Stimulated activated naive CD8-positive, alpha-beta T cell treated with anti-CD3 and anti-CD28 coated beads, Interleukin-15, Interleukin-2, amounts not matched to agents 100 ng/mL and 50 ng/mL, for 24 hours (primary cell): ENCODE measurements at regions not wholly inside any gene's neighbourhood (a gene's known extent, or its start where the extent isn't known, plus 50 kb on each side); places are given as distances from the start of the nearest gene placed in this dataset.
"Not testable (repeated sequence)": the region's sequence is repeated elsewhere in the genome, so short reads cannot be mapped to it uniquely, and the experiment has no call there.

Source experiments
- H3K27ac Mint-ChIP-seq: one replicate; pipeline ENCODE4 v1.8.0; 2021; ENCODE audit warnings: mild to moderate bottlenecking, mixed read lengths
- H3K27me3 Mint-ChIP-seq: one replicate; pipeline ENCODE4 v1.8.0; 2021; ENCODE audit warnings: mixed read lengths
- H3K36me3 Mint-ChIP-seq: one replicate; pipeline ENCODE4 v1.8.0; 2021; ENCODE audit warnings: low read depth, mixed read lengths
- H3K4me1 Mint-ChIP-seq: one replicate; pipeline ENCODE4 v1.8.0; 2021; ENCODE audit warnings: low read depth, mixed read lengths
- H3K4me3 Mint-ChIP-seq: one replicate; pipeline ENCODE4 v1.8.0; 2021; ENCODE audit warnings: mild to moderate bottlenecking, mixed read lengths
- H3K9me3 Mint-ChIP-seq: one replicate; pipeline ENCODE4 v1.8.0; 2021; ENCODE audit warnings: mixed read lengths

- no peak overlapping the region for H3K4me3 Mint-ChIP-seq
- peaks cover 17% of the 10 kb centered on the region for H3K27me3 Mint-ChIP-seq
- H3K9me3 Mint-ChIP-seq = no peaks in the 10 kb centered on the region
- H3K27ac Mint-ChIP-seq = no peak overlapping the region
- no peaks in the 10 kb centered on the region for H3K4me1 Mint-ChIP-seq
- no peaks in the 10 kb centered on the region for H3K36me3 Mint-ChIP-seq
These were observed 184.5 kb upstream of the KAZN start for GRCh38 chr1:14413819-14414490.

- Mint-ChIP-seq H3K27me3 (peaks cover 7% of the 10 kb centered on the region), H3K36me3 (no peaks in the 10 kb centered on the region), H3K9me3 (no peaks in the 10 kb centered on the region), H3K4me3 (no peak overlapping the region), H3K4me1 (no peaks in the 10 kb centered on the region), H3K27ac (no peak overlapping the region)
These were observed 183.1 kb upstream of the KAZN start for GRCh38 chr1:14415396-14415795.

GRCh38 chr1:14419778-14420218 is 178.7 kb upstream of the KAZN start:
- H3K9me3 Mint-ChIP-seq, H3K4me3 Mint-ChIP-seq, H3K27ac Mint-ChIP-seq: not testable (repeated sequence)

GRCh38 chr1:14420686-14421085 is 177.8 kb upstream of the KAZN start:
- Mint-ChIP-seq H3K9me3 (no peaks in the 10 kb centered on the region), H3K27ac (no peak overlapping the region), H3K4me1 (no peaks in the 10 kb centered on the region), H3K36me3 (no peaks in the 10 kb centered on the region), H3K27me3 (no peaks in the 10 kb centered on the region), H3K4me3 (no peak overlapping the region)

More at GRCh38 chr1:14419778-14420218, 178.7 kb upstream of the KAZN start:
- H3K27me3 Mint-ChIP-seq, H3K4me1 Mint-ChIP-seq, H3K36me3 Mint-ChIP-seq: not testable (repeated sequence)

- Mint-ChIP-seq H3K4me1 (no peaks in the 10 kb centered on the region), H3K27ac (no peak overlapping the region), H3K27me3 (no peaks in the 10 kb centered on the region), H3K9me3 (no peaks in the 10 kb centered on the region), H3K36me3 (no peaks in the 10 kb centered on the region), H3K4me3 (no peak overlapping the region)
These were observed 177.0 kb upstream of the KAZN start for GRCh38 chr1:14421295-14421976.

GRCh38 chr1:14421977-14422609 is 176.4 kb upstream of the KAZN start:
- H3K27ac Mint-ChIP-seq = no peak overlapping the region
- no peaks in the 10 kb centered on the region for H3K36me3 Mint-ChIP-seq
- no peaks in the 10 kb centered on the region for H3K9me3 Mint-ChIP-seq
- no peaks in the 10 kb centered on the region for H3K4me1 Mint-ChIP-seq
- no peaks in the 10 kb centered on the region for H3K27me3 Mint-ChIP-seq
- H3K4me3 Mint-ChIP-seq = no peak overlapping the region

GRCh38 chr1:14424325-14425002 is 174.0 kb upstream of the KAZN start:
- H3K4me3 Mint-ChIP-seq = no peak overlapping the region
- no peaks in the 10 kb centered on the region for H3K9me3 Mint-ChIP-seq
- no peak overlapping the region for H3K27ac Mint-ChIP-seq
- no peaks in the 10 kb centered on the region for H3K4me1 Mint-ChIP-seq
- no peaks in the 10 kb centered on the region for H3K27me3 Mint-ChIP-seq
- no peaks in the 10 kb centered on the region for H3K36me3 Mint-ChIP-seq

- Mint-ChIP-seq H3K27ac (no peak overlapping the region), H3K9me3 (no peaks in the 10 kb centered on the region), H3K36me3 (no peaks in the 10 kb centered on the region), H3K27me3 (no peaks in the 10 kb centered on the region), H3K4me1 (no peaks in the 10 kb centered on the region), H3K4me3 (no peak overlapping the region)
These were observed 171.6 kb upstream of the KAZN start for GRCh38 chr1:14426854-14427253.

- Mint-ChIP-seq H3K4me3 (no peak overlapping the region), H3K27ac (no peak overlapping the region), H3K36me3 (no peaks in the 10 kb centered on the region), H3K27me3 (peaks cover 7% of the 10 kb centered on the region), H3K4me1 (no peaks in the 10 kb centered on the region), H3K9me3 (no peaks in the 10 kb centered on the region)
These were observed 168.9 kb upstream of the KAZN start for GRCh38 chr1:14429577-14429976.

- H3K27ac Mint-ChIP-seq, H3K9me3 Mint-ChIP-seq, H3K27me3 Mint-ChIP-seq, H3K4me1 Mint-ChIP-seq, H3K4me3 Mint-ChIP-seq, H3K36me3 Mint-ChIP-seq: not testable (repeated sequence)
These were observed 165.8 kb upstream of the KAZN start for GRCh38 chr1:14432728-14433127.

GRCh38 chr1:14435368-14436023 is 163.0 kb upstream of the KAZN start:
- Mint-ChIP-seq H3K9me3 (no peaks in the 10 kb centered on the region), H3K27ac (no peak overlapping the region), H3K36me3 (no peaks in the 10 kb centered on the region), H3K4me1 (no peaks in the 10 kb centered on the region), H3K27me3 (peaks cover 7% of the 10 kb centered on the region), H3K4me3 (no peak overlapping the region)

- H3K4me1 Mint-ChIP-seq = no peaks in the 10 kb centered on the region
- H3K9me3 Mint-ChIP-seq = no peaks in the 10 kb centered on the region
- H3K4me3 Mint-ChIP-seq = no peak overlapping the region
- H3K36me3 Mint-ChIP-seq = no peaks in the 10 kb centered on the region
- H3K27ac Mint-ChIP-seq = no peak overlapping the region
- H3K27me3 Mint-ChIP-seq = peaks cover 7% of the 10 kb centered on the region
These were observed 161.0 kb upstream of the KAZN start for GRCh38 chr1:14437417-14437918.

GRCh38 chr1:14438127-14438769 is 160.2 kb upstream of the KAZN start:
- H3K9me3 Mint-ChIP-seq = no peaks in the 10 kb centered on the region
- no peaks in the 10 kb centered on the region for H3K4me1 Mint-ChIP-seq
- H3K4me3 Mint-ChIP-seq = no peak overlapping the region
- no peaks in the 10 kb centered on the region for H3K36me3 Mint-ChIP-seq
- H3K27ac Mint-ChIP-seq = no peak overlapping the region
- peaks cover 2% of the 10 kb centered on the region for H3K27me3 Mint-ChIP-seq

- no peaks in the 10 kb centered on the region for H3K4me1 Mint-ChIP-seq
- no peak overlapping the region for H3K27ac Mint-ChIP-seq
- no peak overlapping the region for H3K4me3 Mint-ChIP-seq
- H3K36me3 Mint-ChIP-seq = no peaks in the 10 kb centered on the region
- no peaks in the 10 kb centered on the region for H3K9me3 Mint-ChIP-seq
- no peaks in the 10 kb centered on the region for H3K27me3 Mint-ChIP-seq
These were observed 159.5 kb upstream of the KAZN start for GRCh38 chr1:14439015-14439414.
